Amniotic epithelial cell (primary cell): ENCODE measurements at regions not wholly inside any gene's neighbourhood (a gene's known extent, or its start where the extent isn't known, plus 50 kb on each side); places are given as distances from the start of the nearest gene placed in this dataset.
"Not testable (repeated sequence)": the region's sequence is repeated elsewhere in the genome, so short reads cannot be mapped to it uniquely, and the experiment has no call there.

Experiments
- DNase-seq: peaks from one replicate; pipeline ENCODE4 v3.0.0-alpha.2; 2010; ENCODE audit warnings: low read depth

DNA sequence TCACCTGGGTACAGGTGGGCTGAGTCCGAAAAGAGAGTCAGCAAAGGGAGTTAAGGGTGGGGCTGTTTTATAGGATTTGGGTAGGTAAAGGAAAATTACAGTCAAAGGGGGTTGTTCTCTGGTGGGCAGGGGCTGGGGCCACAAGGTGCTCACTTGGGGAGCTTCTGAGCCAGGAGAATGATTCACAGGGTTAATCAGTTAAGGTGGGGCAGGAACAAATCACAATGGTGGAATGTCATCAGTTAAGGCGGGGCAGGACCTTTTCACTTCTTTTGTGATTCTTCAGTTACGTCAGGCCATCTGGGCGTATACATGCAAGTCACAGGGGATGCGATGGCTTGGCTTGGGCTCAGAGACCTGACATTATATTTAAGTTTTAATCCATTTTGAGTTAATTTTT is 179.7 kb upstream of the TRPC7 start:
- not testable (repeated sequence) for DNase-seq

DNA sequence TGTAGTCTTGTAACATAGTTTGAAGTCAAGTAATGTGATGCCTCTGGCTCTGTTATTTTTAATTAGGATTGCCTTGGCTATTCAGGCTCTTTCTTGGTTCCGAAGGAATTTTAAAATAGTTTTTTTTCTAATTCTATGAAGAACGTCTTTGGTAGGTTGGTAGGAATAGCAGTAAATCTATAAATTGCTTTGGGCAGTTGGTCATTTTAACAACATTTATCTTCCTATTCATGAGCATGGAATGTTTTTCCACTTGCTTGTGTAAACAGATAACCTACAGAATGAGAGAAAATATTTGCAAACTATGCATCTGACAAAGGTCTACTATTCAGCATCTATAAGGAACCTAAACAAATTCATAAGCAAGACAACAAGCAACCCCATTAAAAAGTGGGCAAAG is 173.2 kb upstream of the TRPC7 start:
- DNase-seq: no peak

DNA sequence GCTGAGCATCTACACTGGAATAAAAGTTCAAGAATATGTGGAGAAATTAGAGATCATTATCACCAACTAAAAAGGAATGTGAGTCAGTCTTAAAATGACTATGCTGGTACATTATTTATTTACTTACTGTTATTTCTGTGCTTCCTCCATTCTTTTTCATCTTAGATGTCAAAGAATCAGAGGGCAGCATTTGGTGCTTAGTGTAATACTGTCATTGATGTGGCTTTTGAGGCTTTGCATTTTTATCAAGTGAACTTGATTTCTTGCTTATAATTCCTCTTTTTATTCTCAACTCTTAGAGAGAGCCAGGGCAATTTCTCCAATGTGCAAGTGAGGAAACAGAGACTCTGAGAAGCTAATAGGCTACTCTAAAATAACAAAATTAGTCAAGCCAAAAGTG is 163.7 kb upstream of the TRPC7 start:
- no peak for DNase-seq

DNA sequence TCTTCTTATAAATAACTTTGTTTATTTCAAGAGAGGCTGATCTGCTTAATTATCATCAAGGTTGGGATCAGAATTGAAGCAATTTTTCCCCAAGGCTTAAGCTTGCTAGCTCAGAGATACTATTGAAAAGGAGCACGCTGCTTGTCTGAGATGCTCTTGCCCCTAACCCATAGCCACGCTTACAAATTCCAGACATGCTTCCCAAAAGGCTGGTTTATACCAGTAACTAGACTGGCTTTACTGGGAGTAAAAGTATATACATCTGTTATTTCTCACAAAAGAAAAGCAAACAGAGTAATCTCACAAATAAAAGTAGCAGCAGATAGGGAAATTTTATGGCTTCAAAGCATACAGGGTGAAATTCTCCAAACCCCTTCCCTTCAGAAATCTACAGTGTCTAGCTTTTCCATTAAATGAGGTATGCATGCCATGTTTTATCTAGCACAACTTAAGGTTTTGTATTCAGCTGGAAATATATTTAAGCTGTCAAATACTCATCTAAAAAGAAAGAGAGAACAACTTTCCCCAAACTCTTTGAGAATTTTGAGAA is 163.2 kb upstream of the TRPC7 start:
- DNase-seq: no peak

DNA sequence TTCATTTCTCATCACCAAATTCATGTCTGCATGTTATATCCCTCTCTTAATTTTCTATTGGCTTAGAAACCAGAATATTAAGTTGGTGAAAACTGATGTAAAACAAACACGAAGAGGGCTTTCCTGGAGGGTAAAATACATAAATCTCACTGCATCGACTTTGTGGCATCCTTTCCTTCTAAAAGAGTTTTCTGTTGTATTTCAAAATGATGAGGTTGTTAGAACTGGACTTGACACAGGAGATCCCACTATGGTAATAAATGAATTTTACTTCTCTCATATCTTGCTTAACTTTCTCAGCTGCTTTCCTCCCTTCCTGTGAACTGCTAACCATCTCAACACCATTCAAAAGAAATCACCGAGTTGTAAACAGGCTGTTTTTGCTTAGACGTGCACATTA is 162.0 kb upstream of the TRPC7 start:
- DNase-seq: no peak

DNA sequence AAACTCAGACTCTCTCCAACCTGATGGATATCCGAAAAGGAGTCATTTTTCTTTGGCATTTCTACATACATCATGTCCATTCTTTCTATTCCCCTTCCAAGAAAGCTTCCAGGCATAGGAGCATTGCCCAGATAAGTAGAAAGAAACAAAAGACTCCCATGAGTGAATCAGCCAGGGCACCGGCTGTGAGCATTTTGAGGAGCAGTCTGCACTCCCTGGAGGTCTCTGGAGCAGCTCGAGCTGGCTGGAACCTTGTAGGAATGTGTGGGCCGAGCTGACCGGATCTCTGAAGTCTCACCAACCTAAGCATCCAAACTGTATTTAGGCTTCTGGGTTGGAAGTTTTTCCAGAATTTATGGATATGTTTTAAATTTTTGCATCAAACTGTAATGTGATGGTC is 161.4 kb upstream of the TRPC7 start:
- DNase-seq: no peak

DNA sequence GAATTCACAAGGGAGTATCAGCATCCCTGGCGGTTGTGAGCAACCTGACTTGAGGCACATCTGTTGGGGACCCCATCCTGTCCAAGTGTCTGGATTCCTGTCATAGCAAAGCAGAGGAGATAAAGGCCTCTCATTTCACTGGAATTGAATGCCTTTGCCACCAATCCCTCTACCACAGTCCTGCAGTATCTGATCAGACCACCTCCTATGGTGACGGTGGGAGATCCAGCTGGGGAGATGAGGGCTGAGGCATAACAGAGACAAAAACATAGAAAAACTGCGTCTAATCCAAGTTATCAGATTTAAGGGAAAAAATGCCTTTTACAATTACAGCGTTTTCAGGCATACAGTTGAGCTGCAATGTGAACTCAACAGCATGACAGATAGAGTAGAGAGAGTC is 160.7 kb upstream of the TRPC7 start:
- DNase-seq: no peak

DNA sequence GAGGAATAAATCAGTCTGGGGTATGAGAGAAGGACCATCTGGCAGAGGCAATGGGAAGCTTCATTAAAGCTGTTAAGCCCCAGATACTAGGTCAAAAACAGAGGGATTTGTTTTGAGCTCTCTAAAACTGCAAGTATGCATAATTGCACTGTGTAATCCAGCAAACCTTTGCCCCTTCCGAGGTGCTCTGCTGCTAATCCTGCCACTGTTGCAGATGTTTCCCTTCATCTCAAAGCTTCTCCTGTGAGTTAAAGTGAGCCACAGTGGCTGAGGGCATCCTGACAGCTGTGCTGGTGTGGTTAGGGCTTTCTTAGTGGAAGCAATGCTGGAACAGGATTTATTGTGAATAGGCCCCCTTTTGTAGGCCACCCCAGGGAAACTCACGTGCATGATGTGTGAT is 160.3 kb upstream of the TRPC7 start:
- DNase-seq: no peak

DNA sequence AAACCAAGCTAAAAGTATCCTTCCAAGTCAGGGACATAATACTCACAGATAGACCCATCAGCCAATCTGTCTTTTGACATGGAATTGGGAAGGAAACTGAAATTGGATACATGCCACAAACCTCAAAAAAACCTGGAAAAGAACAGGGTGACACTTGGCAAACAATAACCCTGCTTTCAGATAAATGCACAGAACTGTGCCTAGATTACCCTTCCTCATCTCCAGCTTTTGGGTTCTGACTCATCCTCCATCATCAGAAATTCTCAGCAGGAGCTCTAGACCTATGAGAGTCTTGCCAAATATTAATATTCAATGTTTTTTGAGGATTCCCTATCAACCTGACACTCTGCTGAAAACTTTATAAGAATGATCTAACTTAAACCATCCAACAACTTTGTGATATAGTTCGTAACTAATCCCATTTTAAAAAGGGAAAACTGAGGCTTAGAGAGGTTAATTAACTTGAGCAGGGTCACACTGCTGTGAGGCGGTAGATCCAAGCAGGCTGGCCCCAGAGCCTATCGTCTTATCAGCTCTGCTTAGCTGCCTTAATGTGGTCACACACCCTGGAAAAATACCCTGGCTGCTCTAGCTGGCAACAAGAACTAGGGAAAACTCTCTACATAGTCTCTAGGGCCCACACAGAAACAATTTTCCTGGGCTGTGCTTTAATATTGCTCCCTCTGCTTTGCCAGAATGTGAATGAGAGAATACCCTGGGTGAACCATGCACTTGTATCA is 157.0 kb upstream of the TRPC7 start:
- DNase-seq: no peak

DNA sequence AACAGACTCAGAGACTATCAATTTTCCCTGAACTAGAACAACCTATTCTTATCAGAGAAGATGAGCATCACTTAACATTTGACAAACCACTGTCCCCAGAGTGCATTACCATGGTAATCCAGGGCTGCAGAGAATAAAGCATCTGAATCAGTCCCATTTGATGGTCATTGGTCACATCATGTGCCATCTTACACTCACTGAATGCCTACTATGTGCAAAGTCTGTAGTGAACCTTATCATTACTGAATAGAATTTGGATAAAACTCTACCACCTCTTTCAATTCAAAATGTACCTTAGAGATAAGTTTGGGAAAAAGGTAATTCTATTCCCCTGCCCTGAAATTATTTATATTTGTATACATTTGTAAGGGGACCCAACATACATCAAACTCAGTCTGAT is 156.4 kb upstream of the TRPC7 start:
- DNase-seq: no peak

DNA sequence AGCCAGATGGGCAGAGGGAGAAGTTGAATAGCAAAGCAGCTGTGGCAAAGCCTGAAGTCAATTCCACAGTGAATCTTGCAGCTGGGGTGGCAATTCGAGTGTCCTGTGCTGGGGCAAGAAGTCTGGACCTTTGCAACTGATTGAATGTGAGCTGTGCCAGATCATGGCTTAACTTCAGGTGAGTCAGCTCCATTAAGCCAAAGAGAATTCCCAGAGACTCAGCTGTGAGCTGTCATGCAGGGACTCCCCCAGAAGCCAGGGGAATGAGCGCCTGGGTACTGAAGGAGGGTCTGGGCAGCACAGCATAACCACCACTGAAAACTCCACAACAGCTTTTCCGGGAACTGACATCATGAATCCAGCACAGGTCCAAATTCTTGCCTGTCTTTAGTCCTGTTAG is 153.5 kb upstream of the TRPC7 start:
- peak; percentile 52 for DNase-seq

DNA sequence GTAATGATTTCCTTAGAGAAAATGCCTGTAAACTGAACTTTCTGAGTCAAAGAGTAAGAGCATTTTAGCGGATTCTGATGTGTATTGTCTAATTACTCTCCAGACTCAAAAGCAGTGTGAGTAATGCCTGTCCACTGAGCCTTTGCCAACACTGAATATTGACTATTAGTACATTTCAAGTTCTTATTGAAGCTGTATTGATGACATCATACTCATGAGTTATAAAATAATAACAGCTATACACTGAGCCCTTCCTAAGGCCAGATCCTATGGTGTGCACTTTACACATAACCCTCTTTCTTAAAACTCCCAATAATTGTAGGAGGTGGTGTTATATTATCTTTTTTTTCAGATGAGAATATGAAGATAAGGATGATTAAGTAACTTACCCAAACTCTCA is 152.8 kb upstream of the TRPC7 start:
- no peak for DNase-seq

DNA sequence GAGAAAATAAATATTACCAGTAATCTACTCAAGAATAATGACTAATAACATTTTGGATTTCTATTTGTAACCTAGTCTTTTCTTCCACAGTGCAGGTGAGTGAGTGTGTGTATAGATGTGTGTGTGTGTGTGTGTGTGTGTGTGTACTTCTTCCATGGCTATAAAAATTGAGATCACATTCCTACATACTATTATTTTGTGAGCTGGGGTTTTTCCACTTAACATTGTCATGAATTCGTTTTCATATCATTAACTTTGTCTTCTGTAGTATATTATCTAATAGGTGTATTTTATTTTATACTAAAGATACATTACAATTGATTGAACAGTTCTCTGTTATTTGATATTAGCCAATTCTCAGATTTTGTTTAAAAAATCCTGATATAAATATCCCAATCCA is 152.4 kb upstream of the TRPC7 start:
- DNase-seq: no peak

DNA sequence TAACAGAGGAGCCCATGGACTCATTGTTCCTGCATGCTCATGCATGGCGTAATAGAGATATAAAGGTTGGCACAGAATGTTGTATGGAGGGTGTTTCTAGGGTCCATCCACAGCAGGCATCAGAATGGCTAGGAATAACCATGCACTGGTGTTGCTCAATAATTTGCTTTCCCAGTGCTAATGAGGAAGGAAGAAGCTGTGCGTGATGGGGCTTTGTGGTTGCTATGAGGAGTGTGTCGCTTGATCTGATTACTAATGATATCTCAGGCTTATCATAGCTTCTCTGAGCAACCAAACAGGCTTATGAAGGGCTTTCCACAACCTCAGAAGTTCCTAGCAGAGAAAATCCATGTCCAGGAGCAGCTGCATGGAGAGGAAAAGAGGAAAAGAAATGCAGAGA is 151.3 kb upstream of the TRPC7 start:
- DNase-seq: peak; percentile 63

DNA sequence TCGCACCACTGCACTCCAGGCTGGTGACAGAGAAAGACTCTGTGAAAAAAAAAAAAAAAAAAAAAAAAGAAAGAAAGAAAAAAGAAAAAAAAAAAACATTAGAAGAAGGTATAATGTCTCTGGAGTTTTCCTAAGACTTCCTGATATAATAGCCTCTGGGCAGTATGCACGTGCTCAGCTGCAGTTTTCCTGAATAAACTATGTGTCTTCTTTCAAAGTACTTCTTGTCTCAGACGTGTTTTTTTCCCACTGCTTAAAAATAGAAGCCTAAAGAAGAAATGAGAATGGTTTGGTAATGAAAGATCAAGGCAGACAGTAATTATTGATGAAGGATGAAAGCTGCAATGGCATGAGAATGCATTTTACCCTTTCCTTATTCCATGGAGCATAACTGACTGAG is 148.1 kb upstream of the TRPC7 start:
- DNase-seq: no peak

DNA sequence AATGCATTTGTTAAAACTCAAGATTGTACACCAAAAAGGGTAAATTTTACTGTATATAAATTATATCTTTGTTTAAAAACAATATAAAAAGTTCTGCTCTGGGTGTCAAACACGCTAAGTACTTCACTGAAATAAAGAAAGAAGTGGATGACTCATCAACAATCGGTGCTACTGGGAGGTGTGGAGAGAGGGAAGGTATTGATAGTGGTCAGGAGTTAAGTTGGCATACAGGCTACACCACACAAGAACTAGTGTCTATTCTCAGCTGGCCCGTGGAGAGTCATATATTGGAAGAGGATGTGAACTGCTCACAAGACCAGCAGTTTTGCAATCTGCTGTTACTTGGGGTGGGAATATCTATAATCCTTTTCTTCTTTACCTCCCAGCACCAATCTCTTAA is 145.7 kb upstream of the TRPC7 start:
- no peak for DNase-seq

DNA sequence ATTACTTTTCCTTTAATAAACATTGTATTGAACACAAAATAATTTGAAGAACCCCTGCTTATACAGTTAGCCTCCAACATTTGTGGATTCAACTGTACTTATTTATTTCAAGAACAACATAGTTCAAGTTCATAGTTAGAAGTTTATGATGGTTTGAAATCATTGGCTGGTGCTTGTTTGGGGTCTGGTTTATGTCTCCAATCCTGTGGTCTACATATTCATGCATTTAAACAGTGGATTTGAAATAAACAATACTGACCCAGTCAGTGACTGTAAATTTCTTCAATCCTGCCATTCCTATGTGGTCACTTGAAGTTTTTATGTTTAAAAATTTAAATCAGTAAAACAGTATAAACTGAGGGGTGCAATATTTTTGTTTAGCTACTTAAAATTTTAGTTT is 145.1 kb upstream of the TRPC7 start:
- no peak for DNase-seq

DNA sequence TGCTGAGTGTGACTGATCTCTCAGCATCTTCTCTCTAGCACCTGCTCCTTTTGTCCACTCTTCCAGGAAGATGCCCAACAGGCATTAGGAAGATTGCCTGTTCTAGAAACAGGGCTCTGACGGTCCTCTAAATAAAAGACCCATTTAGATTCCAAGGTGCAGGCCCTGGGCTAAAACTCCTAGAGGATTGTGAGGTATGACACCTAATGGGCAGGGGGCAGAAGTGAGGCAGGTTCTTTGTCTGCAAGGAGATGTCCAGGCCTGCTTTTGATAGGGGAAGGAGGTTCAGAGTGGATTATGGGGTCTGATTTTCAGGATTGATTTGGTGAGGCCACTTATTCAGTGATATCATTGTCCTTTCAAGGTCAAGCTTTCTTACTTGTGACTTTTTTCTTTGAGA is 140.8 kb upstream of the TRPC7 start:
- DNase-seq: no peak

DNA sequence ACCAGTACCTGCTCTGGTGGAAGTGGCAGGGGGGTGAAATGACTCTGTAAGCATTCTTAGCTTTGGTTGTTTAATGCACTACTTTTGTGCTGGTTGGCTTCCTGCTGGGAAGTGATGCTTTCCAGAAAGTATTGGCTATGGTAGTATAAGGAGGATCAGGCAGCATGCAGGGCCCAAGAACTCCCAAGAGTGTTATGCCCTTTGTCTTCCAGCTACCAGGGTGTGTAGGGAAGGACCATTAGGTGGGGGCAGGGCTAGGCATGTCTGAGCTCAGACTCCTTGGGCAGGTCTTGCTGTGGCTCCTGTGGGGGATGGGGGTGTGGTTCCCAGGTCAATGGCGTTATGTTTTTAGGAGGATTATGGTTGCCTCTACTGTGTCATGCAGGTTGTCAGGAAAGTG is 135.8 kb upstream of the TRPC7 start:
- no peak for DNase-seq

DNA sequence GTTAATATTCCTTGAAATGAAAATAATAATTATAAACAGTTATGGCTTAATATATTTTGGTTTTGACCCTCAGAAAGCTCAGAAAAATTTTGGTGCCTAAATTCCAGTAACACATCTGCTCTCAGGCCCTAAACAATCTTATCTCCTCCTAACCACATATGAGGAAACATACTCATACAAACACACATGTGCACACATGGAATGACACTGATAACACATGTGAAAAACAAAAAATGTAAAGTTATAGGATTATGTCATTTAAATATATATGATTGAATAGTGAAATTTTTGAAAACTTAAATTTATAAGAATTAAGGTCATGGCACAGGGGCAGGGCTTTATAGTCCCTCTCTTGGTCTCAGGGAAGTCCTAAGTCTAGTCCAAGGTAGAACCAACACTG is 127.2 kb upstream of the TRPC7 start:
- DNase-seq: no peak

DNA sequence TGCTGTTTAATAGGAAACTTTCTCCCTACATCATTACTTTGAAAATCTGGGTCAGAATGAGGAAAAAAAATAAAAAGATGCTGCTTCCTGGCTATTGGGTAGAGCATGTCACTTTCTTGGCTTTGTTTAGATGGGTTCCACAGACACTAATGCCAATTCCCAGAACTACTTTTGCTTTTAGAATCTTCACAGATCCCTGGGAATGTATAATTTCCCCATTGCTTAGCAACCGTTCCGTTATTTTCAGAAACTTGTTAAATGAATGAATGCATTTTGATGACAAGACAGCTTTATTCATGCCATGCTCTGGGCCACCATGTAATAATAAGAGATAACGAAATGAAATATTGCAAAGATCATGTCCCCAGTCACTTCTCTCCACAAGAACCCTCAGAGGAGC is 126.5 kb upstream of the TRPC7 start:
- no peak for DNase-seq

DNA sequence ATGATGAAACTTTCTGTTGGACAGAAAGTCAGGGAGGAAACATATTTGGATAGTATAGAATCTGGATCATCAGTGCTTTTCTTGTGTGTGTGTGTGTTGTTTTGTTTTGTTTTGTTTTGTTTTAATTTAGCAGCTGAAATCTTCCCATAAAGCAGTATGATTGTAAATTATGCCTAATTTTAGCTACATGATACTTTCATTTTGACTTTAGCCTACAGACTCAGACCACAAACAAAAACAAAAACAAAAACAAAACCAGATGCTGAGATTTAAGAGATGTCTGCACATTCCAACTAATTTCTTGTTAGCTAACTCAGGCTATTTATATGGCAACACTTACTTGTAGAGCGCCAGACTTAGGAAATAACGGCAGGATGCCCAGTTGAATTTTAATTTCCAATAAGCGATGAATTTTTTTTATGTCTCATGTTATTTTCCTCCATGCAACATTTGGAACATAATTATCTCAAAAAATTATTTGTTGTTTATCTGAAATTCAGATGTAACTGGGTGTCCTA is 119.5 kb upstream of the TRPC7 start:
- no peak for DNase-seq

DNA sequence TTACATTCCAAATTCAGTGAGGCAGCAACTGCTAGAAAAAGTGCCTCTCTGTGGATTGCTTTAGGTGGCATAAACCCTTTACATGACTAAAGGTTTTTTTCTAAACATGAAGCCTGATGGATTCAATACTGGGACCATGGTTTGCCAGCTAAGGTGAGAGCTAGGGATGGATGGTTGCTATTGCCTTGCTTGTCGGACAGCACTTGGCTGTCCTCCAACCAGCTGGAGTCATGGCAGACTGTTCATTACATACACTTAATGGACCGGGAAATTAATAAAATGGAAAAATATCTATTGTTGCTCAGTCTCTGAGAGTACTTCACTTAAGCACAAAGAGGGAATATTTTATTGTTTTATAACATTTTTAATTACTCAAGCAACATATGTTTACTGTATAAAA is 116.9 kb upstream of the TRPC7 start:
- DNase-seq: no peak

DNA sequence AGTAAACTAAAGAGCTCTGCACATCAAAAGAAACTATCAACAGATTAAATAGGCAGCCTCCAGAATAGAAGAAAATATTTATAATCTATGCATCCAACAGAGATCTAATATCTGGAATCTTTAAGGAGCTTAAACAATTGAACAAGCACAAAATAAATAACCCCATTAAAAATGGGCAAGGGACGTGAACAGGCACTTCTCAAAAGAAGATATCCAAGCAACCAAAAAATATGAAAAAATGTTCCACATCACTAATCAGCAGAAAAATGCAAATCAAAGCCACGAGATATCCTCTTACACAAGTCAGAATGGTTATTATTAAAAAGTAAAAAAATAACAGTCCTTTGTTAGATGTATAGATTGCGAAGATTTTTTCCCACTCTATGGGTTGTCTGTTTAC is 109.1 kb upstream of the TRPC7 start:
- DNase-seq: no peak
